Mucosa of descending colon (tissue), 3 donors: ENCODE measurements at regions not wholly inside any gene's neighbourhood (a gene's known extent, or its start where the extent isn't known, plus 50 kb on each side); places are given as distances from the start of the nearest gene placed in this dataset.

Source experiments
- ATAC-seq: fragments of 200-7000 bp; cut with Tn5 transposase; one replicate; pipeline ENCODE4 v1.9.1; 2020; ENCODE audit warnings: mild to moderate bottlenecking, moderate library complexity
- DNase-seq, 3 donors: peaks; one replicate each; pipeline ENCODE4 v3.0.0-alpha.2; 2020
- H3K36me3 ChIP-seq: fragments of 200-600 bp; one replicate; pipeline ENCODE4 v1.8.0; 2021; ENCODE audit warnings: low read depth, mild to moderate bottlenecking
- H3K4me1 ChIP-seq: fragments of 200-600 bp; one replicate; pipeline ENCODE4 v1.8.0; 2021; ENCODE audit warnings: low read depth, mild to moderate bottlenecking
- H3K4me3 ChIP-seq: fragments of 200-600 bp; one replicate; pipeline ENCODE4 v1.8.0; 2021; ENCODE audit warnings: mild to moderate bottlenecking
- H3K9me3 ChIP-seq: fragments of 200-600 bp; one replicate; pipeline ENCODE4 v1.8.0; 2021; ENCODE audit warnings: mild to moderate bottlenecking
- intact Hi-C, 2 donors: fragments of 100-400 bp; cut with DNase I in 1 of 2; cut with micrococcal nuclease in 1 of 2; formaldehyde crosslinking; loops; one replicate each; pipeline versions ENCODE4 v1.11.0 to v1.11.1; 2022; cut with DNase I, micrococcal nuclease
- TF ChIP-seq, protein P1 (sequence below): fragments of 200-600 bp; IDR thresholded peaks from one replicate; pipeline ENCODE4 v1.8.0; 2022; ENCODE audit warnings: antibody characterized with exemption, mild to moderate bottlenecking
- donor health status: DM: no; HTN: no; CAD: no; lungs with moderate emphysema.
- donor health status: DM: no; HTN: no; CAD: no.
- donor health status: DM: no; HTN: yes; CAD: no.

DNA sequence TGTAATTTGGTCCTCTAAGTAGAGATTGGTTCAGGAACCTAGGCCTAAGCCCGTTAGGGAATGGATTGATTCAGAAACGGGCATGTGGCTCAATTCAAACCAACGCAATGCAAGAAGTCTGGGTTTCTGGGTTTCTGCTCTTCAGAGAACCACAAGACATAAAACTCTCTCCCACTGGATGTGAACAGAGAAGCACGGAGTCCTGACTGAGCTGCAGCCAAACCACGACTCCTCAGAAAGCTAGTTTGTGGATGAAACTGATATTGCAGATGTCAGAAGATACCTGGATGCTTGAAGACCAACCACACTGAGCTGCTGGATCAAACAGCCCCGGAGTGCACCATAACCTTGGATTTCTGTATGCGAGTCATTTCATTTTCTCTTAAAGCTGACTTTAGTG lies 50.0 kb downstream of the SOD2 start:
- Histone ChIP-seq H3K9me3 (no peaks in the 10 kb centered on the region), H3K36me3 (no peaks in the 10 kb centered on the region), H3K4me1 (no peaks in the 10 kb centered on the region), H3K4me3 (no peak overlapping the region)
- TF ChIP-seq, protein P1, sequence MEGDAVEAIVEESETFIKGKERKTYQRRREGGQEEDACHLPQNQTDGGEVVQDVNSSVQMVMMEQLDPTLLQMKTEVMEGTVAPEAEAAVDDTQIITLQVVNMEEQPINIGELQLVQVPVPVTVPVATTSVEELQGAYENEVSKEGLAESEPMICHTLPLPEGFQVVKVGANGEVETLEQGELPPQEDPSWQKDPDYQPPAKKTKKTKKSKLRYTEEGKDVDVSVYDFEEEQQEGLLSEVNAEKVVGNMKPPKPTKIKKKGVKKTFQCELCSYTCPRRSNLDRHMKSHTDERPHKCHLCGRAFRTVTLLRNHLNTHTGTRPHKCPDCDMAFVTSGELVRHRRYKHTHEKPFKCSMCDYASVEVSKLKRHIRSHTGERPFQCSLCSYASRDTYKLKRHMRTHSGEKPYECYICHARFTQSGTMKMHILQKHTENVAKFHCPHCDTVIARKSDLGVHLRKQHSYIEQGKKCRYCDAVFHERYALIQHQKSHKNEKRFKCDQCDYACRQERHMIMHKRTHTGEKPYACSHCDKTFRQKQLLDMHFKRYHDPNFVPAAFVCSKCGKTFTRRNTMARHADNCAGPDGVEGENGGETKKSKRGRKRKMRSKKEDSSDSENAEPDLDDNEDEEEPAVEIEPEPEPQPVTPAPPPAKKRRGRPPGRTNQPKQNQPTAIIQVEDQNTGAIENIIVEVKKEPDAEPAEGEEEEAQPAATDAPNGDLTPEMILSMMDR = no peak
- ATAC-seq = no peak
- no peak for DNase-seq
- intact Hi-C loops = loop anchor here in 1 of 2 donors (10.0 kb wide), 1 partner anchor 388 kb away; no protein-coding TSS in a partner anchor

DNA sequence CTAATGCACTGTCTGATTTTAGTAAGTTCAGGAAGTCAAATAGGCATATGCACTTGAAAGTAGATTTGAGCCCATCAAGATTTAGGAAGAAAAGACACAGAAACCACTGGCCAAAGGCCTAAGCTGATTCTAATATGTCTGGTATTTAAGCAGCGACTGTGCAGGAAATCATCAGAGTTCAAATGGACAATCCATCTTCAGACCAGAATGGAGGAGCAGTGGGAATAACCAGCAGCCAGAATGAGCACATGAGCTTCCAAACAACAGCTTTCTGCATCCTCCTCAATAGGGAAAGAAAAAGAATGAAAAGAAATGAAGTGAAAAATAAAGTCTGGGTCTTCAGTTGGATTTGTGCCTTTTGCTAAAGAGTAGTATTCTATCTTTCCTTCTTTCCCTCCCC lies 50.6 kb downstream of the SOD2 start:
- intact Hi-C loops = loop anchor here in 1 of 2 donors (10.0 kb wide), 1 partner anchor 388 kb away; no protein-coding TSS in a partner anchor
- no peak for ATAC-seq
- Histone ChIP-seq H3K4me1 (no peaks in the 10 kb centered on the region), H3K9me3 (no peaks in the 10 kb centered on the region), H3K36me3 (no peaks in the 10 kb centered on the region), H3K4me3 (no peak overlapping the region)
- no peak for DNase-seq
- TF ChIP-seq, protein P1 = no peak

DNA sequence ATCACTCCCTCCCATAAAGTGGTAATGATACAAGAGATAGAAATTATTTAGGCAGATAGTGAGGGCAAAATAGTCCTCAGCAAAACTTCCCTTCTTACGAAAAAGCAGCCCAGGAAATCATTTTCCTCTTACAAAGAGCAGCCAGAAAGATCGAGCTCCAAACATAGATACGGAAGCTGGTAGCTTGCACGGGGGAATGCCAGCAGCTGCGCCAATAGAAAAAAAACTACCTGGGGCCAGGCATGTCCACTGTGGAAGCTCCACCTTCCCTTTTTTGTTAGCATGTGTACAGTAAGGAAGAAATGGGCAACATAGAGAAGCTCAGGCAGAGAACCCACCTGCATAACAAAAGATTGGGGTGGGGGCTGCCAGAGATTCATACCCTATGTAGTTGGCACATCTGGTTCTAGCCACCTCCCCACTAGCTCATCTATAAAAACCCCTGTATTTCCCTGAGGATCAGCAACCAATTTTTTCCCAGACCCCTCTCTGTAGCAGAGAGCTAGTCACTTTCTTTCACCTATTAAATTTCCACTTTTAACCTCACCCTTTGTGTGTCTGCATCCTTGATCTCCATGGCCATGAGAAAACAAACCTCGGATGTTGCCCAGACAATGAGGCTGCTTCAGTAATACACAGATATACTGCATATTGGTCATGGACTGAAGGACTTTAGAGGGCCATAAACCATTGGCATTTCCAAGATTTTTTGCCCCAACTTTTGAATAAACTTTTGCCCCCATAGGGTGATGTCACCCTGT lies 52.1 kb downstream of the SOD2 start:
- TF ChIP-seq, protein P1 = no peak
- no peaks in the 10 kb centered on the region for H3K4me1 ChIP-seq
- no peaks in the 10 kb centered on the region for H3K36me3 ChIP-seq
- intact Hi-C loops = loop anchor here in 1 of 2 donors (10.0 kb wide), 1 partner anchor 386 kb away; no protein-coding TSS in a partner anchor
- ATAC-seq (no peak), DNase-seq (no peak)
- H3K9me3 ChIP-seq = no peaks in the 10 kb centered on the region
- H3K4me3 ChIP-seq = no peak overlapping the region

DNA sequence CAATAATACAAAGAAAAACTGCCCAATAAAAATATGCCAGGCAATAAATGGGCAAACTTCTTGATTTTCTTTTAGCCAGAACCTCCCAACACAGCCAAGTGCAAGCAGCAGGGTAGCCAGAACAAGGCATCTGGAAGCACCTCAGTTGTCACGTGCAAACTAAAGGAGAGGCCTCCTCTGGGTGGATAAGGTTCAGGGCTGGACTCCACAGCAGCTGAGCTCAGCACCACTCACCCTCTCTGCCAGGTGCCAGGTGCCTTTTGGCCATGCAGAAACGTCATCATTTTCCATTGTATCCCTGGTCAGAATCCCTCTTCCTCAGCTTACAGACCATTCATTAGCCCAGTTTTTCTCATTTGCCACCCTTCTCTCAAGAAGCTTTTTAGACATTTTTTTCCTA lies 52.7 kb downstream of the SOD2 start:
- Histone ChIP-seq H3K9me3 (no peaks in the 10 kb centered on the region), H3K4me3 (no peak overlapping the region), H3K36me3 (no peaks in the 10 kb centered on the region), H3K4me1 (no peaks in the 10 kb centered on the region)
- DNase-seq (no peak), ATAC-seq (no peak)
- intact Hi-C loops = loop anchor here in 1 of 2 donors (10.0 kb wide), 1 partner anchor 386 kb away; no protein-coding TSS in a partner anchor
- TF ChIP-seq, protein P1 = no peak

DNA sequence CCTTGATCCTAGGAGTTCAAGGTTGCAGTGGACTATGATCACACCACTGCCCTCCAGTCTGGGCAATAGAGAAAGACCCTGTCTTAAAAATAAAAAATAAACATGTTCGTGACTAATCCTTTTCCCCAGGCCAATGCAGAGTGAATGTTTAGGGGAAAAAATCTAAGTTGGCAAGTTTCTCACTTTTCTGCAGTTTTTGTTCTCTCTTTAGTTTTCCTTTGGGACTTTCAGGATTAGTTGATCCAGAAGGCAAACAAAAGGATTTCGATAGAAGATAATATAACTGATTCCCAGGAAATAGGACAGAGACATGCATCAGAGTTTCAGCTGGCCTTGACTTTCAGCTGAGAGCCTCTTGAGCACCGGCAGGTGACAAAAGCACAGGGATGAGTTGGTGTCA lies 53.3 kb downstream of the SOD2 start:
- intact Hi-C loops = loop anchor here in 1 of 2 donors (10.0 kb wide), 1 partner anchor 385 kb away; no protein-coding TSS in a partner anchor
- no peak overlapping the region for H3K4me3 ChIP-seq
- no peaks in the 10 kb centered on the region for H3K9me3 ChIP-seq
- ATAC-seq = no peak
- no peaks in the 10 kb centered on the region for H3K4me1 ChIP-seq
- no peaks in the 10 kb centered on the region for H3K36me3 ChIP-seq
- TF ChIP-seq, protein P1 = no peak
- DNase-seq = no peak
